ENCODE measurements at regions not wholly inside any gene's neighbourhood (a gene's known extent, or its start where the extent isn't known, plus 50 kb on each side); places are given as distances from the start of the nearest gene placed in this dataset.
A peak's percentile ranks its signal among the peaks of the same experiment; 100 is the strongest.

DNA sequence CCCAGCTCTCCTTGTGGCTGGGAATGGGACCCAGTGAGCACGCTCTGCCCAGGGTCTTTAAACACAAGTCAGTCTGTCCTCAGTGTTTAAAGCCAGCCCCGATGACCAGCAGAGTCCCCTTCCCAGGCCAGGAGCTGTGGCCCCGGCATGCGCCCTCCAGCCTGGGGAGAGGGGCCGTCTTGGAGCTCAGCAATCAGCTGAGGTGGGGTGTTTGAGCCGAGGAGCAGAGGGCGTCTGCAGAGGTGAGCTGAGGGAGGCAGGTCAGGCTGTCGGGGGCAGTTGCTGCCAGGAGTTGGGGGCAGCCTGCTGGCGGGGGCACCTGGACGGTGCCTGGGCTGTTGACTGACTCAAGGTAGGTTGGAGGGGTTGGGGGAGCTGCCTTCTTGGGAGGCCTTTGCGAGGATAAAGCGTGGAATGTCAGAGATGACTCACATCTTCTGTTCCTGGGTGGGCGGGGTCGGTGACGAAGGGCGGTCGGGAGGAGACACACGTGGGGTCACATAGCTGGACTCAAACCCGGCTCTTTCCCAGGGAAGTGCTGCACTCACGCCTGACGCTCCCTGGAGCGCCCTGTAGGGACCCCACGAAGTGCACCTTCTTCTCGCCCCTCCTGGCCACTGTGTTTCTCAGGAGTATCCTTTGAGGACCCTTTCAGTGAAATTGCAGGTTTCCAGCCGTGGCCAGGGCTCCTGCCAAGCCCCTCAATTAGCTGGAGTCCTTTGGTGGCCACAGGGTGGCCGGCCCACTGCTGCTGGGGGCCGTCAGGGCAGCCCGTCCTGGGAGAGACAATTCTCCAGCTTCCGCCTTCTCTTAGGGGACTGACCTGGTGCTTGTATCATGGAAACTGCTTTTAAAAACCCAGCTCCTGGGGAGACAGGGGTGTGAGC lies 86.2 kb downstream of the SIK1 start:
- H4K91ac ChIP-seq (ENCODE audit: low read depth, low read length), result peak overlapping the region; percentile 62

DNA sequence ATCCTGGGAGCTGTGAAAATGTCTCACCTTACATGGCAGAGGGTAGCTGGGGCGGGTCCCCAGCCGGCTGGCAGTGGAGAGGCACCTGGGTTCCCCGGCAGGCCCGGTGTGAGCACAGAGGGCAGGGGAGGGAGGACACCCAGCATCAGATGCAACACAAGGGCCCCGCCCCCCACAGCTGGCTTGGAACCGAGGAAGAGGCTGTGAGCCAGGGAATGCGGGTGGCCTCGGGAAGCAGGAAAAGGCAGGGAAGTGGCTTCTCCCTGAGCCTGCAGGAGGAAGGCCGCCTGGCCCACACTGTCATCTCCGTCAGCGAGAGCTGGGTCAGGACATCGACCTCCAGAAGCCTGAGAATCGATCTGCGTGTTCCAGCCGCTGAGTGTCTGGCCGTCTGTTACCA lies 87.3 kb downstream of the SIK1 start:
- Histone ChIP-seq H3K9me3 (ENCODE audit: insufficient read depth, low read depth, low read length) (peaks cover 10% of the 10 kb centered on the region), H3K79me2 (ENCODE audit: control insufficient read depth, insufficient read depth, low read length, poor library complexity) (peaks cover 4% of the 10 kb centered on the region), H3K27ac (ENCODE audit: low read depth, low read length) (no peak overlapping the region), H4K8ac (ENCODE audit: low read depth, low read length) (no peak overlapping the region), H3K4me1 (ENCODE audit: control insufficient read depth in 1 of 2, insufficient read depth in 2 of 2, low read length in 2 of 2) (peaks cover 17 to 22% of the 10 kb centered on the region in 2 experiments), H3K23ac (ENCODE audit: low read length) (no peak overlapping the region), H3K18ac (ENCODE audit: low read length) (no peak overlapping the region), H2AFZ (ENCODE audit: insufficient read depth, low read length, poor library complexity) (no peak overlapping the region), H4K12ac (ENCODE audit: low read depth, low read length) (no peak overlapping the region), H2BK5ac (ENCODE audit: low read depth, low read length, poor library complexity) (no peak overlapping the region), H3K27me3 (ENCODE audit: insufficient read depth, low read length) (no peaks in the 10 kb centered on the region), H3K4ac (ENCODE audit: low read depth, low read length) (no peak overlapping the region), H3K9ac (ENCODE audit: low read length) (no peak overlapping the region), H3K79me1 (ENCODE audit: low read length) (peaks cover 11% of the 10 kb centered on the region), H4K91ac (ENCODE audit: low read depth, low read length) (peak overlapping the region; percentile 62), H3K14ac (ENCODE audit: low read length) (no peak overlapping the region), H3K36me3 (ENCODE audit: control insufficient read depth in 1 of 2, insufficient read depth in 2 of 2, low read length in 2 of 2) (no peaks in the 10 kb centered on the region), H2BK12ac (ENCODE audit: low read length) (peak overlapping the region; percentile 44), H3K4me2 (ENCODE audit: low read length) (no peak overlapping the region), H2AK5ac (ENCODE audit: low read length) (no peak overlapping the region), H2BK120ac (ENCODE audit: insufficient read depth, low read length, poor library complexity) (no peak overlapping the region), H3K4me3 (ENCODE audit: low read depth, low read length) (no peak overlapping the region)
- WGBS (ENCODE audit: extremely low coverage, insufficient coverage, insufficient read length), result no CpG with 5 or more reads among the region's 16 CpGs
- peak in 1 of 2 donors; percentile 23 for DNase-seq

More for the DNA sequence above, 86.2 kb downstream of the SIK1 start:
- Histone ChIP-seq H3K27me3 (ENCODE audit: insufficient read depth, low read length) (no peaks in the 10 kb centered on the region), H3K4me1 (ENCODE audit: control insufficient read depth in 1 of 2, insufficient read depth in 2 of 2, low read length in 2 of 2) (peaks cover 17 to 22% of the 10 kb centered on the region in 2 experiments), H3K9ac (ENCODE audit: low read length) (no peak overlapping the region), H3K27ac (ENCODE audit: low read depth, low read length) (no peak overlapping the region), H4K8ac (ENCODE audit: low read depth, low read length) (peak overlapping the region; percentile 20), H2AFZ (ENCODE audit: insufficient read depth, low read length, poor library complexity) (no peak overlapping the region), H2BK12ac (ENCODE audit: low read length) (peak overlapping the region; percentile 27), H3K9me3 (ENCODE audit: insufficient read depth, low read depth, low read length) (peaks cover 7% of the 10 kb centered on the region), H2BK120ac (ENCODE audit: insufficient read depth, low read length, poor library complexity) (no peak overlapping the region), H2AK5ac (ENCODE audit: low read length) (peak overlapping the region; percentile 40), H3K4ac (ENCODE audit: low read depth, low read length) (no peak overlapping the region), H3K14ac (ENCODE audit: low read length) (peak overlapping the region; percentile 8), H3K4me3 (ENCODE audit: low read depth, low read length) (no peak overlapping the region), H4K12ac (ENCODE audit: low read depth, low read length) (peak overlapping the region; percentile 9), H3K36me3 (ENCODE audit: control insufficient read depth in 1 of 2, insufficient read depth in 2 of 2, low read length in 2 of 2) (no peaks in the 10 kb centered on the region), H3K18ac (ENCODE audit: low read length) (peak overlapping the region; percentile 15), H3K23ac (ENCODE audit: low read length) (no peak overlapping the region), H3K79me2 (ENCODE audit: control insufficient read depth, insufficient read depth, low read length, poor library complexity) (peaks cover 4% of the 10 kb centered on the region), H2BK5ac (ENCODE audit: low read depth, low read length, poor library complexity) (no peak overlapping the region), H3K79me1 (ENCODE audit: low read length) (peaks cover 11% of the 10 kb centered on the region), H3K4me2 (ENCODE audit: low read length) (no peak overlapping the region)
- WGBS (ENCODE audit: extremely low coverage, insufficient coverage, insufficient read length), result no CpG with 5 or more reads among the region's 29 CpGs
- DNase-seq, result peak in 1 of 2 donors; percentile 50

DNA sequence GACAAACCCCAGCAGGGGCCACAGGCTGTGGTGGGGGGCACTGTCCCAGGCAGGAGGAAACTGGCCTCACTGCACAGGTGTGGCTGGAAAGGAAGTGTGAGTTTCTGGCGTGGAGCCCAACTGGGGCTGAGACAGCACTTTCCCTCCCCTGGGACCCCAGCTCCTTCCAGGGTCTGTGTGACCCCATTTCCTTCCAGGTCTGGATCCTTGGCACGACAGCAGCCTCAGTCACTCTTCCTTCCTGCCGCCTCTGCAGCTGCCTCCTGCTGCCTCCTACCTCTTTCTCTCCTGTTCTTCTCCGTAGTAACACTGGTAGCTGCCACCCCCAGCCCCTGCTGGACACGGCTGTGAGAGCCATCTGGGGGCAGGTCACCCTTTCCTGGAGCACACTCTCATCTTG lies 88.0 kb downstream of the SIK1 start:
- Histone ChIP-seq H3K4me3 (ENCODE audit: low read depth, low read length) (no peak overlapping the region), H3K79me2 (ENCODE audit: control insufficient read depth, insufficient read depth, low read length, poor library complexity) (peaks cover 4% of the 10 kb centered on the region), H3K27me3 (ENCODE audit: insufficient read depth, low read length) (no peaks in the 10 kb centered on the region), H3K27ac (ENCODE audit: low read depth, low read length) (no peak overlapping the region), H2BK120ac (ENCODE audit: insufficient read depth, low read length, poor library complexity) (no peak overlapping the region), H3K4ac (ENCODE audit: low read depth, low read length) (no peak overlapping the region), H3K36me3 (ENCODE audit: control insufficient read depth in 1 of 2, insufficient read depth in 2 of 2, low read length in 2 of 2) (no peaks in the 10 kb centered on the region), H4K8ac (ENCODE audit: low read depth, low read length) (no peak overlapping the region), H2AK5ac (ENCODE audit: low read length) (peak overlapping the region; percentile 22), H3K4me2 (ENCODE audit: low read length) (no peak overlapping the region), H4K12ac (ENCODE audit: low read depth, low read length) (no peak overlapping the region), H4K91ac (ENCODE audit: low read depth, low read length) (peak overlapping the region; percentile 21), H3K9ac (ENCODE audit: low read length) (no peak overlapping the region), H2BK12ac (ENCODE audit: low read length) (peak overlapping the region; percentile 16), H3K14ac (ENCODE audit: low read length) (no peak overlapping the region), H3K18ac (ENCODE audit: low read length) (no peak overlapping the region), H2BK5ac (ENCODE audit: low read depth, low read length, poor library complexity) (no peak overlapping the region), H3K9me3 (ENCODE audit: insufficient read depth, low read depth, low read length) (peaks cover 10% of the 10 kb centered on the region), H3K23ac (ENCODE audit: low read length) (no peak overlapping the region), H2AFZ (ENCODE audit: insufficient read depth, low read length, poor library complexity) (no peak overlapping the region), H3K4me1 (ENCODE audit: control insufficient read depth in 1 of 2, insufficient read depth in 2 of 2, low read length in 2 of 2) (peaks cover 21 to 28% of the 10 kb centered on the region in 2 experiments), H3K79me1 (ENCODE audit: low read length) (peaks cover 15% of the 10 kb centered on the region)
- no peak for DNase-seq
- WGBS (ENCODE audit: extremely low coverage, insufficient coverage, insufficient read length), result no CpG with 5 or more reads among the region's 5 CpGs

DNA sequence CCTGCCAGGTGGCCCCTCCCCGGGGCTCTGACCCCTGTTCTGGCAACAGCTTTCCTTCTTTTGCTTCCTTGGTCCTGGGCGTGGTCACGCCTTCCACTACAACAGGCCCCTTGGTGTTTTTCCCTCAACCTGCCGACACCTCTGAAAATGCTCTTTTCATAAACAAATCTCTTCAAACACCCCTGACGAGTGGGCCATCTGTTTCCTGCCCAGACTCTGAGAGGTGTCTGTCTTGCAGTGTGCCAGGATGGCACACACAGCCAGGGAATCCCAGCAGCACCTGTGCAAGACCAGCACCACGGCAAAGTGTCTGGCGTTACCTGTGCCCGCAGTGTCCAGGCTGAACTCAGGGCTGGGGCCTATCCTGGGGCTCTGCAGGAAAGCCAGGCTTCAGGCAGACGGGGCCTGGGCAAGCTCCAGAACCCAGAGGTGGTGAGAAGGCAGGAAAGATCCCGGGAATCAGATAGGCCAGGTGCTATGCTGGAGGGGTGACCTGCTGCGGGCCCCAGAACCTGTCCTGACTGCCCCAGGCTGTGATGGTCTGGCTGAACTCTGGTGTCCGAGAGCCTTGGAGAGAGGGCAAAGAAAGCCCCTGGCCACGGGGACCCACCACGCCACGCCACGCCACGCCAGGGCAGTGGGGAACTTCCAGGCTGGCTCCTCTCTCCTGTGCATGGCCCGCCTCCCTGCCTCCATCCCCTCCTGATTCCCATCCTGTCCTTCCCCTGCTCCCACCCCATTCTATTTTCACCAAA lies 88.9 kb downstream of the SIK1 start:
- Histone ChIP-seq H3K23ac (ENCODE audit: low read length) (no peak overlapping the region), H2AK5ac (ENCODE audit: low read length) (no peak overlapping the region), H2BK5ac (ENCODE audit: low read depth, low read length, poor library complexity) (no peak overlapping the region), H3K4me1 (ENCODE audit: control insufficient read depth in 1 of 2, insufficient read depth in 2 of 2, low read length in 2 of 2) (peaks cover 22 to 31% of the 10 kb centered on the region in 2 experiments), H3K27ac (ENCODE audit: low read depth, low read length) (no peak overlapping the region), H3K4ac (ENCODE audit: low read depth, low read length) (no peak overlapping the region), H3K27me3 (ENCODE audit: insufficient read depth, low read length) (no peaks in the 10 kb centered on the region), H3K79me1 (ENCODE audit: low read length) (peaks cover 20% of the 10 kb centered on the region), H4K91ac (ENCODE audit: low read depth, low read length) (no peak overlapping the region), H3K14ac (ENCODE audit: low read length) (no peak overlapping the region), H3K9ac (ENCODE audit: low read length) (no peak overlapping the region), H4K8ac (ENCODE audit: low read depth, low read length) (no peak overlapping the region), H2BK120ac (ENCODE audit: insufficient read depth, low read length, poor library complexity) (no peak overlapping the region), H3K79me2 (ENCODE audit: control insufficient read depth, insufficient read depth, low read length, poor library complexity) (peaks cover 4% of the 10 kb centered on the region), H2BK12ac (ENCODE audit: low read length) (no peak overlapping the region), H3K18ac (ENCODE audit: low read length) (no peak overlapping the region), H3K9me3 (ENCODE audit: insufficient read depth, low read depth, low read length) (peaks cover 10% of the 10 kb centered on the region), H3K4me2 (ENCODE audit: low read length) (no peak overlapping the region), H2AFZ (ENCODE audit: insufficient read depth, low read length, poor library complexity) (no peak overlapping the region), H3K4me3 (ENCODE audit: low read depth, low read length) (no peak overlapping the region), H3K36me3 (ENCODE audit: control insufficient read depth in 1 of 2, insufficient read depth in 2 of 2, low read length in 2 of 2) (no peaks in the 10 kb centered on the region), H4K12ac (ENCODE audit: low read depth, low read length) (no peak overlapping the region)
- no peak for DNase-seq
- WGBS (ENCODE audit: extremely low coverage, insufficient coverage, insufficient read length), result no CpG with 5 or more reads among the region's 18 CpGs

All from trophoblast cell (in vitro differentiated cells and primary cell).